ENCODE measurements at regions not wholly inside any gene's neighbourhood (a gene's known extent, or its start where the extent isn't known, plus 50 kb on each side); places are given as distances from the start of the nearest gene placed in this dataset.

- no peak for DNase-seq
These were observed 529.1 kb upstream of the MEX3C start for GRCh38 chr18:51726614-51727013.

GRCh38 chr18:51727780-51728179 lies 530.3 kb upstream of the MEX3C start:
- no peak for DNase-seq

- no peak for DNase-seq
These were observed 533.6 kb upstream of the MEX3C start for GRCh38 chr18:51731070-51731469.

DNA sequence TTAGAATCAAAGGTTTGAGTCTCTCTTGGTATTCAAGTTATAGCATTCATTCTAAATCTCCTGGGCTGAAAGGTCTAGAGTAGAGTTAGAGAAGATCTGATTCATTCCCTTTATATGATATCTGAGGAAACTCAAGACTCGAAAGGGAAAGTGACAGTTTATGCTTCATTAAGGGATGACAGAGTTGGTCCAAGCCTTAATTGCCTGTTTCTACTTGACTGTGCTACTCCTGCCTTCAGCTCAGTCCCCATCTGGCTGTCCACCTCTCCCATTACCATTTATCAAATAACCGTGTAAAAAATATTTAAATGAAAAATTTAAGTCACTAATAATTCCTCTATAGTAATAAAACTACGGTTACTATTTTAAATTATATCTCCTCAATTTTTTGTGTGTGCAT lies 537.1 kb upstream of the MEX3C start:
- DNase-seq: no peak

DNA sequence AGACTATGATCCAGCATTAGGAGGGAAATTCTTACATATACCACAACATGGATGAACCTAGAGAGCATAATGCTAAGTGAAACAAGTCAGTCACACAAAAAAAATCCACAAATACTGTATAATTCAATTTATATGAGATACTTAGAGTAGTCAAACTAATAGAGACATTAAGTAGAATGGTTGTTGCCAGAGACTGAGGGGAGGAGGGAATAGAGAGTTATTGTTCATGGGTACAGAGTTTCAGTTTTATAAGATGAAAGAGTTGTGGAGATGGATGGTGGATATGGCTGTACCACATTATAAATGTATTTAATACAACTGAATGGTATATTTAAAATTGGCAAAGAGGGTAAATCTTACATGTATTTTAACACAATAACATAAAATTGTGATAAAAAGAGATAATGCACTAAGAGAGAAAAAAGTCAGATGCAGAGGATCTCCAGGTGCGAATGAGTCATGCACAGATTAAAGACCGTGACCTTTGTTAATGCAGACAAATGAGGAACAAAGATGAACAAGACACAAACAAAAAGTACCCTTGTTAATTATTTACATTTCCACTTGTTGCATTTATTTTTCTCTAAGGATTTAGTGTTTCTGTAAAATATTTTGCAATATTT lies 541.7 kb upstream of the MEX3C start:
- no peak for DNase-seq

DNA sequence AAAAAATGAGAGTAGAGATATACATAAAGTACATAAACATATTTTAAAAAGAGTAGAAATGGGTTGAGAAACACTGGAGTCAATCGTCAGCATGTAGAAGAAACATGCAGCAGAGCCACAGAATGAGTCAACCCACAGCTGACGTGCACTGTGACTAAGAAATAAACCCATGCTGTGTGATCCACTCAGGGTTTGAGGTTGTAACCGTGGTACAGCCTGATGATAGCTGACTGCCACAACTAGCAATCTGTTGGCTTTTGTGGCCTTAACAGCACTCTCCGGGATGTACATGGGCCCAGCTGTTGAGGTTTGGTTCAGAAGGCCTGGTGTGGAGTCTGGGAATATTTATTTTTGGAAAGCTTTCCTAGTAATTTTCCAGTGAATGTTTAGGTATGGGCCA lies 554.4 kb upstream of the MEX3C start:
- DNase-seq: no peak

- DNase-seq: no peak
These were observed 556.0 kb upstream of the MEX3C start for GRCh38 chr18:51753365-51754057.

- peak; percentile 6 for DNase-seq
These were observed 557.1 kb upstream of the MEX3C start for GRCh38 chr18:51754566-51754965.

DNA sequence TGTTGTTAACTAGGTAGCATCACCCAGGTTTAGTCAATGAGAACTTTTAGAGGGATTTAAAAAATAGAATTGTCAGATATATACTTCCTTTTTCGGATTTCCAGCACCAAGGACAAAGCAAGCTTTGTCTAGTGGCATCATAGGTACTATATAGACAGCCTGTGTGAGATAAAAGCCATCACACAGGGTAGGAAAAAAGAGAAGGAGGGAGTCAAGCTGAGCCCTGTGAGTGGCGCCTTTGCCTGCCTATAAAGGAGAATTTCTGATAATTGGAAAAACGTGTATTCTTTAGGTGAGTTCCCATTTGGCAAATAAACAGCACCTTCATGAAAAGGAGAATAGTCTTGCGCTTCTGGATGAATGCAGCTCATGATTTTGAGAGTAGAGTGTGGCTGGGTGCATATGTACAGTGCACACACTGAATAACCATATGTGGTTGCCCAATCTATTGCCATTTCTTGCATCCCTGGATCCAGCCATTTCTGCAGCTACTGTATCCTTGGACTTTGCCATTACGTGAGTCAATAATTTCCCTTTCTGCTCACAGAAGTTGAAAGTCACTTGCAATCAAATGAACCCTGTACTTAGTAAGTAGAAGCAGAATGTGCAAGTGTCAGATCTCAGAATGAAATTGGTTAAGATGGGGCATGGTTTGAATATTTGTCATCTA lies 559.9 kb upstream of the MEX3C start:
- DNase-seq: no peak

GRCh38 chr18:51762373-51762772 lies 564.9 kb upstream of the MEX3C start:
- DNase-seq: no peak

- no peak for DNase-seq
These were observed 568.3 kb upstream of the MEX3C start for GRCh38 chr18:51765606-51766360.

DNA sequence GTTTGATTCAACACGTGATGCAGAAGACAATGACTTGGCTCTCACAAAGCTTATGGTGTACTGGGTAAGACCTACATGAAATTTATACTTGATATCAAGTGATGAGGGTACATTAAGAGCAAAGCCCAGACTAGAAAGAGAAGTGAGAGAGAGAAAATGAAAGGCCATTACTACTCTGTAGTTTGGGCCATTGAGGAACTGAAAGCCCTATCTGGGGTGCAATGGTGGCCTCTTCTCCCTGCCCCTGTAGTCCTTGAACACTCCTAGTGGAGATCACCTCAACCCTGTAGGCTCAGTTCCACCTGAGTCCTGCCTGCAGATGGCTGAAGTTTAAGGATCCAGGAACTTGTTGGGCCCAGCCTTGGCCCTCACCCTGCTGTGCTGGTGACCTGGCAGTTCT lies 569.8 kb upstream of the MEX3C start:
- DNase-seq: no peak

DNA sequence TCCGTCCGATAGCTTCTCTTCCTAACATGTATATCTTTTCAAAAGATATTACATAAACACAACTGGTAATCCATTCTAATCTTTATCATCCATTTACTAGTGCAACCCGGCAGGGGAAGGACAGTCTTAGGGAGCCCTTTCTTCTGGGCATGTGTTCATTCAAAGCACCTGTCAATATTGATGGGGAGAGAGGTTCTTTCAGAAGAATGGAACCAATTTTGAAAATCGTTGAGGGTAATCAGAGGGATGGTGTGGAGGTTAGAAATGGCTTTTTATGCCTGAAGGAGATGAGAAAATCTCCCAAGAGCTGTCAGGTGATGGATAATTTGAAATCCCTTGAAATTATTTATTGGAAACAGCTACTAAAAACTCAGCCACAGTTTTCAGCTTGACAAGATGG lies 561.9 kb upstream of the DCC start:
- DNase-seq: no peak

DNA sequence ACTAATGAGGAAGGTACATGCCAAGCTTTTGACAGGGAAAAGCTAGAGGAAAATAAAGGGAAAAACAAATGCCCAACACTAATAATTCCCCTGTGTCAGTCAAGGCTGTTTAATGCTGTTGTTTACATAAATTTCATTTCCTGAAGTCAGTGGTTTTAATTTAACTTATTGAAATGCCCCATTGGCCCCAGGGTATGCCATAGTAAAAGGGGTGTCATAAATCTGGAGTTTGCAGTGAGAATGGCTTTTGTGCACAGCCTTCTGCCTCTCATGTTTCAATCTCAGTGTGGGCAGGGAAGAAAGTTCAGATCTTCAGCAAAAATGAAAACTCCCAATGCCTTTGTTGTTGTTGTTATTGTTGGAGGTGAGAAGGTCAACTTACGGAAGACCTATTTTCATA lies 550.1 kb upstream of the DCC start:
- DNase-seq: peak; percentile 13

GRCh38 chr18:51801514-51801913 lies 538.5 kb upstream of the DCC start:
- DNase-seq: no peak

GRCh38 chr18:51802569-51803428 lies 537.2 kb upstream of the DCC start:
- DNase-seq: no peak

DNA sequence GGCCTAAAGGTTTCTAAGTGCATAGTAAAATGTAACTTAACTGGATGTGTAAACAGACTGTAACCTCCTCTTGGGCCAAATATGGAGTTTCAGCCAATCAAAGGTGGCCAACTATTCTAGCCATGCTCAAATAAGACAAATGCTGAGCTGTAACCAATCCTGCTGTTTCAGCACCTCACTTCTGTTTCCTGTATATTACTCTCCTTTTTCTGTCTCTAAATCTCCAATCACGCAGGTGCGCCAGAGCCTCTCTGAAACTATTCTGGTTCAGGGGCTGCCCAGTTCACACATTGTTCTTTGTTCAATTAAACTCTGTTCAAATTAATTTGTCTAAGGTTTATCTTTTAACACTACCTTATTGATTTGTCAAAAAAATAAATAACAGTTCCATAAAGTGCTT lies 532.7 kb upstream of the DCC start:
- no peak for DNase-seq

DNA sequence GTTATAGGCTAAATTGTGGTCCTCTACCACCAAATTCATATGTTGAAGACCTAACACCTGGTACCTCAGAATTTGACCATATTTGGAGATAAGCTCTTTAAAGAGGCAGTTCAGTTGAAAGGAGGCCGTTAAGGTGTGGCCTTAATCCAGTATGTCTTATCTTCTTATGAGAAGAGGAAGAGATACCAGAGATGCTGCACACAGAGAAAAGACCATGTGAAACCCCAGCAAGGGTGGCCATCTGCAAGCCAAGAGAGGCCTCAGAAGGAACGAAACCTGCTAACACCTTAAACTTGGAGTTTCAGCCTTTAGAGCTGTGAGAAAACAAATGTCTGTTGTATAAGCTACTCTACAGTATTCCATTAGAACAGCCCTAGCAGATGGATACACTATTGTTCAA lies 528.1 kb upstream of the DCC start:
- no peak for DNase-seq

DNA sequence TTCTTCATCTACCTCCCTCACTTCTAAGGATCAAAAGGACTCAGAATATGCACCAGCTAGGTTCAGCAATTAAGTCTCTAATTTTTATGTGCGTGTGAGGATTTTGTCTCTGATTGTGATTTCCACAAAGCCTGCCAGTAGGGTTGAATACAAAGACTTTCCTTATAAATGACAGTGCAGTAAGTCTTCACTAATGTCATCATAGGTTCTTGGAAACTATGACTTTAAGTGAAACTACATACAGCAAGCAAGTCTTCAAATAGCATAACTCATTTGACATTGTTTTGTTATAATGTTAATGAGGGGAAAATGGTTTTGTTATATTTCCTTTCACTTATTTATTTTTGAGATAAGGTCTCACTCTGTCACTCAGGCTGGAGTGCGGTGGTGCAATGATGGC lies 526.3 kb upstream of the DCC start:
- DNase-seq: no peak

DNA sequence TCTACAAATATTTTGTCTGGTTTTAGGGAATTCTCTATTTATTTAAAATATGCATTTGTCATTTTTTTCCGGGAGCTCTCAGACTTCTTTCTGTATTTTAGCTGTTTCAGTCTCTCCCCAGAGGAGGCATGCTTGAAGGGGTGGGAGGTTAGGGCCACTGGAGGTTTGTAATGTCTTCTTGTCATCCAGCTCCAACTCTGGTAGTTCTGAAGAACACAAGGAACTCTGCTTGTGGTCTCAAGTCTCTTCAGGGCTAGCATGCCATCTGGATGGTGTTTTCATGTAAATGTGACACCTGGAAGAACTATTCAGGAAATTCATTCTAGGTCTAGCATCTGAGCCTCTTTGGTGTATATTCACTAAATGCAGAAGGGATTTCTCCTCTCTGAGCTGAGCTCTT lies 518.4 kb upstream of the DCC start:
- DNase-seq: no peak

- DNase-seq: no peak
These were observed 515.3 kb upstream of the DCC start for GRCh38 chr18:51824746-51825145.

GRCh38 chr18:51833850-51834249 lies 506.1 kb upstream of the DCC start:
- no peak for DNase-seq

Data from right kidney (tissue), 1 donor.